Body of pancreas (tissue), 4 donors: ENCODE measurements at regions not wholly inside any gene's neighbourhood (a gene's known extent, or its start where the extent isn't known, plus 50 kb on each side); places are given as distances from the start of the nearest gene placed in this dataset.

Experiments used
- CTCF ChIP-seq, 7 experiments: fragments of 450-650 bp in 4 of 7; fragments of 200-600 bp in 3 of 7; sonication (generic) in 3 of 7; IDR thresholded peaks; one replicate each; pipeline ENCODE4 v1.5.1; 2016 to 2019; ENCODE audit warnings: antibody characterized with exemption in 7 of 7
- POLR2A ChIP-seq, 3 donors: fragments of 450-650 bp; IDR thresholded peaks; one replicate each; pipeline ENCODE4 v1.6.1; 2016; ENCODE audit warnings: antibody characterized with exemption in 3 of 3, mild to moderate bottlenecking in 2 of 3

DNA sequence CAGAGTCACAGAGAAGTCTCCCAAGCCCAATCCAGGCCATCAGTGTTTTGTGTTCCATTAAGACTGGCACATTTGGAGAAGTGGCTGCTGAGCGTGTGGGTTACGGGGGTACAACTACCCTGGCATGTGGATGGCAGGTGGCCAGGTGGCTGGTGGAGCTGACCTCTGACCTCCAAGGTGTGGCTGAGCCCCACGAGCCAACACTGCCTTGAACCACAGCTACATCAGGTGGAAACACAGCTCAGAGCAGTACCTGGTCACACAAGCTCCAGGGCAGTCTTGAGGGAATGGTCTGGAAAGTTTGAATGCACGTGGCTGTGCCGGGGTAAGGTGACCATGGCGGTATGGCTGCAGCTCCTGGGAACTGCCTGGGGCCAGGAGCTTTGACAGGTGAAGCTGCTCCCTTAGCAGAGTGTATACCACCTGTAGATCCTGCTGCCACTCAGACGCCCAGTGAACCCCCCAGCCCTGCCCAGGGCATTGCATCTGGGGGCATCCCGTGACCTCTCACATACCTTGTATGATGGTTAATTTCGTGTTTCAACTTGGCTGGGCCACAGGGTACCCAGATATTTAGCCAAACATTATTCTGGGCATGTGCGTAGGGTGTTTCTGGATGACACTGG, 207.9 kb downstream of the GADD45G start:
- TF ChIP-seq CTCF (IDR thresholded peaks at IDR 0.05) (no peak), POLR2A (IDR thresholded peaks at IDR 0.05) (no peak)
